Activated naive CD4-positive, alpha-beta T cell treated with anti-CD3 and anti-CD28 coated beads, Interleukin-2, amount 10 ng/mL, durations not matched to agents 7 days and 5 days (primary cell): ENCODE measurements at regions not wholly inside any gene's neighbourhood (a gene's known extent, or its start where the extent isn't known, plus 50 kb on each side); places are given as distances from the start of the nearest gene placed in this dataset.

Experiments
- CTCF ChIA-PET: fragments of 350-600 bp; sonication (Branson Sonifier 250); formaldehyde crosslinking; loops from one replicate; lab custom pipeline; 2021; ENCODE audit warnings: antibody characterized with exemption; lab: Charles Lee
- DNase-seq: peaks from one replicate; pipeline ENCODE4 v3.0.0-alpha.2; 2020
- H3K27ac Mint-ChIP-seq: one replicate; pipeline ENCODE4 v1.8.0; 2021; ENCODE audit warnings: mild to moderate bottlenecking, moderate library complexity, mixed read lengths
- H3K27me3 Mint-ChIP-seq: one replicate; pipeline ENCODE4 v1.8.0; 2021; ENCODE audit warnings: mild to moderate bottlenecking, mixed read lengths
- H3K36me3 Mint-ChIP-seq: one replicate; pipeline ENCODE4 v1.8.0; 2021; ENCODE audit warnings: mixed read lengths
- H3K4me1 Mint-ChIP-seq: one replicate; pipeline ENCODE4 v1.8.0; 2021; ENCODE audit warnings: mixed read lengths
- H3K4me3 Mint-ChIP-seq: one replicate; pipeline ENCODE4 v1.8.0; 2021; ENCODE audit warnings: mild to moderate bottlenecking, moderate library complexity, mixed read lengths
- H3K9me3 Mint-ChIP-seq: one replicate; pipeline ENCODE4 v1.8.0; 2021; ENCODE audit warnings: mixed read lengths

- Mint-ChIP-seq H3K27me3 (no peaks in the 10 kb centered on the region), H3K27ac (no peak overlapping the region), H3K9me3 (peaks cover 7% of the 10 kb centered on the region), H3K4me1 (no peaks in the 10 kb centered on the region), H3K4me3 (no peak overlapping the region), H3K36me3 (no peaks in the 10 kb centered on the region)
- CTCF ChIA-PET = no interaction called here
- no peak for DNase-seq
Observed at GRCh38 chr1:29397981-29398380, 161.7 kb downstream of the PTPRU start.

- Mint-ChIP-seq H3K36me3 (no peaks in the 10 kb centered on the region), H3K4me3 (no peak overlapping the region), H3K4me1 (no peaks in the 10 kb centered on the region), H3K9me3 (peaks cover 7% of the 10 kb centered on the region), H3K27ac (no peak overlapping the region), H3K27me3 (no peaks in the 10 kb centered on the region)
- CTCF ChIA-PET = no interaction called here
- DNase-seq = no peak
Observed at GRCh38 chr1:29397256-29397590, 160.9 kb downstream of the PTPRU start.

- H3K9me3 Mint-ChIP-seq = peaks cover 7% of the 10 kb centered on the region
- H3K27ac Mint-ChIP-seq = no peak overlapping the region
- no peak overlapping the region for H3K4me3 Mint-ChIP-seq
- CTCF ChIA-PET = no interaction called here
- no peak for DNase-seq
- no peaks in the 10 kb centered on the region for H3K4me1 Mint-ChIP-seq
- no peaks in the 10 kb centered on the region for H3K36me3 Mint-ChIP-seq
- H3K27me3 Mint-ChIP-seq = peaks cover 2% of the 10 kb centered on the region
Observed at GRCh38 chr1:29396438-29397255, 160.3 kb downstream of the PTPRU start.

- DNase-seq = no peak
- H3K9me3 Mint-ChIP-seq = peaks cover 7% of the 10 kb centered on the region
- CTCF ChIA-PET = no interaction called here
- H3K4me1 Mint-ChIP-seq = no peaks in the 10 kb centered on the region
- H3K27ac Mint-ChIP-seq = no peak overlapping the region
- no peaks in the 10 kb centered on the region for H3K36me3 Mint-ChIP-seq
- H3K4me3 Mint-ChIP-seq = no peak overlapping the region
- peaks cover 7% of the 10 kb centered on the region for H3K27me3 Mint-ChIP-seq
Observed at GRCh38 chr1:29395736-29396437, 159.6 kb downstream of the PTPRU start.

GRCh38 chr1:29394521-29395225 is 158.4 kb downstream of the PTPRU start:
- Mint-ChIP-seq H3K36me3 (no peaks in the 10 kb centered on the region), H3K27ac (no peak overlapping the region), H3K4me3 (no peak overlapping the region), H3K4me1 (no peaks in the 10 kb centered on the region), H3K27me3 (peaks cover 11% of the 10 kb centered on the region), H3K9me3 (peaks cover 6% of the 10 kb centered on the region)
- CTCF ChIA-PET = no interaction called here
- no peak for DNase-seq

- CTCF ChIA-PET = no interaction called here
- H3K4me3 Mint-ChIP-seq = no peak overlapping the region
Observed at GRCh38 chr1:29393451-29393826, 157.1 kb downstream of the PTPRU start.

GRCh38 chr1:29392486-29393450 is 156.4 kb downstream of the PTPRU start:
- no peaks in the 10 kb centered on the region for H3K36me3 Mint-ChIP-seq
- H3K9me3 Mint-ChIP-seq = no peaks in the 10 kb centered on the region
- H3K4me3 Mint-ChIP-seq = no peak overlapping the region
- no peak overlapping the region for H3K27ac Mint-ChIP-seq
- CTCF ChIA-PET = no interaction called here
- DNase-seq = no peak
- H3K4me1 Mint-ChIP-seq = no peaks in the 10 kb centered on the region
- H3K27me3 Mint-ChIP-seq = peaks cover 15% of the 10 kb centered on the region

More at GRCh38 chr1:29393451-29393826, 157.1 kb downstream of the PTPRU start:
- no peaks in the 10 kb centered on the region for H3K9me3 Mint-ChIP-seq
- no peaks in the 10 kb centered on the region for H3K36me3 Mint-ChIP-seq
- no peaks in the 10 kb centered on the region for H3K4me1 Mint-ChIP-seq
- DNase-seq = no peak
- H3K27ac Mint-ChIP-seq = no peak overlapping the region
- peaks cover 11% of the 10 kb centered on the region for H3K27me3 Mint-ChIP-seq

GRCh38 chr1:29392036-29392435 is 155.7 kb downstream of the PTPRU start:
- Mint-ChIP-seq H3K4me1 (no peaks in the 10 kb centered on the region), H3K27me3 (peaks cover 21% of the 10 kb centered on the region), H3K4me3 (no peak overlapping the region), H3K27ac (no peak overlapping the region), H3K9me3 (no peaks in the 10 kb centered on the region), H3K36me3 (no peaks in the 10 kb centered on the region)
- CTCF ChIA-PET = no interaction called here
- no peak for DNase-seq

GRCh38 chr1:29391362-29391880 is 155.1 kb downstream of the PTPRU start:
- H3K4me3 Mint-ChIP-seq = no peak overlapping the region
- H3K9me3 Mint-ChIP-seq = no peaks in the 10 kb centered on the region
- peaks cover 23% of the 10 kb centered on the region for H3K27me3 Mint-ChIP-seq
- H3K36me3 Mint-ChIP-seq = no peaks in the 10 kb centered on the region
- H3K27ac Mint-ChIP-seq = no peak overlapping the region
- no peak for DNase-seq
- no peaks in the 10 kb centered on the region for H3K4me1 Mint-ChIP-seq
- CTCF ChIA-PET = no interaction called here

- Mint-ChIP-seq H3K9me3 (no peaks in the 10 kb centered on the region), H3K27ac (no peak overlapping the region), H3K4me1 (no peaks in the 10 kb centered on the region), H3K36me3 (no peaks in the 10 kb centered on the region), H3K27me3 (peaks cover 23% of the 10 kb centered on the region), H3K4me3 (no peak overlapping the region)
- no peak for DNase-seq
- CTCF ChIA-PET = no interaction called here
Observed at GRCh38 chr1:29390491-29391361, 154.4 kb downstream of the PTPRU start.

GRCh38 chr1:29390075-29390474 is 153.8 kb downstream of the PTPRU start:
- Mint-ChIP-seq H3K4me1 (no peaks in the 10 kb centered on the region), H3K9me3 (no peaks in the 10 kb centered on the region), H3K27ac (no peak overlapping the region), H3K27me3 (peaks cover 23% of the 10 kb centered on the region), H3K36me3 (no peaks in the 10 kb centered on the region), H3K4me3 (no peak overlapping the region)
- no peak for DNase-seq
- CTCF ChIA-PET = no interaction called here

GRCh38 chr1:29389533-29390041 is 153.3 kb downstream of the PTPRU start:
- Mint-ChIP-seq H3K4me1 (no peaks in the 10 kb centered on the region), H3K27ac (no peak overlapping the region), H3K36me3 (no peaks in the 10 kb centered on the region), H3K4me3 (no peak overlapping the region), H3K9me3 (no peaks in the 10 kb centered on the region), H3K27me3 (peaks cover 23% of the 10 kb centered on the region)
- CTCF ChIA-PET = no interaction called here
- DNase-seq = no peak

GRCh38 chr1:29388884-29389283 is 152.6 kb downstream of the PTPRU start:
- CTCF ChIA-PET = no interaction called here
- peaks cover 29% of the 10 kb centered on the region for H3K27me3 Mint-ChIP-seq
- no peak for DNase-seq
- H3K4me3 Mint-ChIP-seq = no peak overlapping the region
- no peaks in the 10 kb centered on the region for H3K36me3 Mint-ChIP-seq
- H3K27ac Mint-ChIP-seq = no peak overlapping the region
- no peaks in the 10 kb centered on the region for H3K4me1 Mint-ChIP-seq
- H3K9me3 Mint-ChIP-seq = no peaks in the 10 kb centered on the region
